ENCODE measurements at regions not wholly inside any gene's neighbourhood (a gene's known extent, or its start where the extent isn't known, plus 50 kb on each side); places are given as distances from the start of the nearest gene placed in this dataset.

DNA sequence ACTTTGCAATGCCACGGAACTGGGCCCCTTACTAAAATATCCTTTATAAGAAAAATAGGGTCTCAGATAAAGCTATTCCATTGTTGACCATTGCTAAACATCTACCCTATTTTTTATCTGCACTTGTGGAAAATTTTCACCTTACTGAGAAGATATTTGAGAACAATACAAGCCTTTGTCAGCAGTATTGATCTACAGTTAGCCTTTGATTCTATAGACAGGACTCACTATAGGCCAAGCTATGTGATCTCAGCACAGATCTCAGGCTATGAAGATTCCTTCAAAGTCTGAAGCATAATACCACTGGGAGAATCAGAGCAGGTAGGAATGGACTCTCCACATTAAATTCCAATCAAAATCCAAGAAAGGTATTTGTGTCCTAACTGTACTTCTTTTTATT lies 1099.7 kb downstream of the DIAPH3 start:
- TF ChIP-seq, protein P1, sequence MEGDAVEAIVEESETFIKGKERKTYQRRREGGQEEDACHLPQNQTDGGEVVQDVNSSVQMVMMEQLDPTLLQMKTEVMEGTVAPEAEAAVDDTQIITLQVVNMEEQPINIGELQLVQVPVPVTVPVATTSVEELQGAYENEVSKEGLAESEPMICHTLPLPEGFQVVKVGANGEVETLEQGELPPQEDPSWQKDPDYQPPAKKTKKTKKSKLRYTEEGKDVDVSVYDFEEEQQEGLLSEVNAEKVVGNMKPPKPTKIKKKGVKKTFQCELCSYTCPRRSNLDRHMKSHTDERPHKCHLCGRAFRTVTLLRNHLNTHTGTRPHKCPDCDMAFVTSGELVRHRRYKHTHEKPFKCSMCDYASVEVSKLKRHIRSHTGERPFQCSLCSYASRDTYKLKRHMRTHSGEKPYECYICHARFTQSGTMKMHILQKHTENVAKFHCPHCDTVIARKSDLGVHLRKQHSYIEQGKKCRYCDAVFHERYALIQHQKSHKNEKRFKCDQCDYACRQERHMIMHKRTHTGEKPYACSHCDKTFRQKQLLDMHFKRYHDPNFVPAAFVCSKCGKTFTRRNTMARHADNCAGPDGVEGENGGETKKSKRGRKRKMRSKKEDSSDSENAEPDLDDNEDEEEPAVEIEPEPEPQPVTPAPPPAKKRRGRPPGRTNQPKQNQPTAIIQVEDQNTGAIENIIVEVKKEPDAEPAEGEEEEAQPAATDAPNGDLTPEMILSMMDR (IDR thresholded peaks at IDR 0.05), result no peak
- TF ChIP-seq EP300 (IDR thresholded peaks at IDR 0.05) (no peak), POLR2A (IDR thresholded peaks at IDR 0.05) (no peak), POLR2AphosphoS5 (IDR thresholded peaks at IDR 0.05) (no peak)

All from upper lobe of left lung (tissue), 4 donors.